Progenitor cell of endocrine pancreas (in vitro differentiated cells): ENCODE measurements at regions not wholly inside any gene's neighbourhood (a gene's known extent, or its start where the extent isn't known, plus 50 kb on each side); places are given as distances from the start of the nearest gene placed in this dataset.

Experiments used
- DNase-seq: peaks from one replicate; pipeline ENCODE4 v3.0.0; 2021; ENCODE audit warnings: low spot score; ENCODE audit not compliant: unreplicated experiment
- H3K27ac Mint-ChIP-seq: 2 replicates; pipeline ENCODE4 v1.8.0; 2021; ENCODE audit warnings: mild to moderate bottlenecking, moderate library complexity, mixed read lengths
- H3K27me3 Mint-ChIP-seq: 2 replicates; pipeline ENCODE4 v1.8.0; 2021; ENCODE audit warnings: mixed read lengths
- H3K36me3 Mint-ChIP-seq: 2 replicates; pipeline ENCODE4 v1.8.0; 2022; ENCODE audit warnings: mixed read lengths; ENCODE audit not compliant: insufficient read depth
- H3K4me1 Mint-ChIP-seq: 2 replicates; pipeline ENCODE4 v1.8.0; 2021; ENCODE audit warnings: low read depth, mixed read lengths
- H3K4me3 Mint-ChIP-seq: 2 replicates; pipeline ENCODE4 v1.8.0; 2021; ENCODE audit warnings: low read depth, mild to moderate bottlenecking, moderate library complexity, mixed read lengths
- H3K9me3 Mint-ChIP-seq: 2 replicates; pipeline ENCODE4 v1.8.0; 2021; ENCODE audit warnings: low read depth, mixed read lengths
- CTCF ChIP-seq: fragments of 200-600 bp; sonication (generic); IDR thresholded peaks from one replicate; pipeline ENCODE4 v1.5.0; 2021; ENCODE audit warnings: antibody characterized with exemption, mild to moderate bottlenecking; ENCODE audit not compliant: unreplicated experiment

GRCh38 chr14:25358330-25358729 lies 308.4 kb upstream of the STXBP6 start:
- TF ChIP-seq CTCF, result no peak
- DNase-seq, result no peak
- no peaks in the 10 kb centered on the region for H3K36me3 Mint-ChIP-seq
- no peaks in the 10 kb centered on the region for H3K27me3 Mint-ChIP-seq
- H3K9me3 Mint-ChIP-seq, result peaks cover 3% of the 10 kb centered on the region
- H3K27ac Mint-ChIP-seq, result no peak overlapping the region
- H3K4me1 Mint-ChIP-seq, result no peaks in the 10 kb centered on the region
- H3K4me3 Mint-ChIP-seq, result no peak overlapping the region

GRCh38 chr14:25351269-25351668 lies 301.3 kb upstream of the STXBP6 start:
- DNase-seq, result no peak
- H3K9me3 Mint-ChIP-seq, result peaks cover 3% of the 10 kb centered on the region
- no peak overlapping the region for H3K27ac Mint-ChIP-seq
- no peak overlapping the region for H3K4me3 Mint-ChIP-seq
- no peaks in the 10 kb centered on the region for H3K27me3 Mint-ChIP-seq
- H3K4me1 Mint-ChIP-seq, result no peaks in the 10 kb centered on the region
- no peaks in the 10 kb centered on the region for H3K36me3 Mint-ChIP-seq
- TF ChIP-seq CTCF, result no peak

- H3K27ac Mint-ChIP-seq, result no peak overlapping the region
- H3K27me3 Mint-ChIP-seq, result no peaks in the 10 kb centered on the region
- no peaks in the 10 kb centered on the region for H3K4me1 Mint-ChIP-seq
- no peaks in the 10 kb centered on the region for H3K36me3 Mint-ChIP-seq
- no peak for TF ChIP-seq CTCF
- DNase-seq, result no peak
- H3K9me3 Mint-ChIP-seq, result peaks cover 3% of the 10 kb centered on the region
- H3K4me3 Mint-ChIP-seq, result no peak overlapping the region
These were observed 300.9 kb upstream of the STXBP6 start for GRCh38 chr14:25350802-25351201.

- H3K4me3 Mint-ChIP-seq, result no peak overlapping the region
- no peaks in the 10 kb centered on the region for H3K36me3 Mint-ChIP-seq
- H3K27ac Mint-ChIP-seq, result no peak overlapping the region
- no peak for DNase-seq
- no peaks in the 10 kb centered on the region for H3K27me3 Mint-ChIP-seq
- no peak for TF ChIP-seq CTCF
- H3K9me3 Mint-ChIP-seq, result peaks cover 7% of the 10 kb centered on the region
- no peaks in the 10 kb centered on the region for H3K4me1 Mint-ChIP-seq
These were observed 300.1 kb upstream of the STXBP6 start for GRCh38 chr14:25350021-25350420.

- Mint-ChIP-seq H3K36me3 (no peaks in the 10 kb centered on the region), H3K4me3 (no peak overlapping the region), H3K4me1 (no peaks in the 10 kb centered on the region), H3K27me3 (no peaks in the 10 kb centered on the region), H3K9me3 (peaks cover 13% of the 10 kb centered on the region), H3K27ac (no peak overlapping the region)
- TF ChIP-seq CTCF, result no peak
- no peak for DNase-seq
These were observed 299.3 kb upstream of the STXBP6 start for GRCh38 chr14:25349269-25349668.
